ACC112 (cell line): ENCODE measurements at regions not wholly inside any gene's neighbourhood (a gene's known extent, or its start where the extent isn't known, plus 50 kb on each side); places are given as distances from the start of the nearest gene placed in this dataset.
"Not testable (repeated sequence)": the region's sequence is repeated elsewhere in the genome, so short reads cannot be mapped to it uniquely, and the experiment has no call there.

Experiments used
- H2AFZ ChIP-seq: fragments of 200-600 bp; sonication (generic); one replicate; pipeline ENCODE4 v1.6.0; 2017; ENCODE audit warnings: antibody characterized with exemption, low read length; ENCODE audit not compliant: unreplicated experiment
- H3K27ac ChIP-seq: fragments of 200-600 bp; sonication (generic); 2 replicates; pipeline ENCODE4 v1.5.1; 2014; ENCODE audit warnings: low read depth, mild to moderate bottlenecking, antibody characterized with exemption, low read length, moderate library complexity
- H3K27me3 ChIP-seq: fragments of 200-600 bp; sonication (generic); 2 replicates; pipeline ENCODE4 v1.6.1; 2014; ENCODE audit warnings: mild to moderate bottlenecking, antibody characterized with exemption, low read length, moderate library complexity, mixed read lengths; ENCODE audit not compliant: insufficient read depth
- H3K36me3 ChIP-seq: fragments of 200-600 bp; sonication (generic); 2 replicates; pipeline ENCODE4 v1.6.1; 2016; ENCODE audit warnings: mild to moderate bottlenecking, antibody characterized with exemption, low read length, moderate library complexity, mixed read lengths; ENCODE audit not compliant: insufficient read depth
- H3K4me1 ChIP-seq: fragments of 200-600 bp; sonication (generic); one replicate; pipeline ENCODE4 v1.6.1; 2016; ENCODE audit warnings: low read length, mixed read lengths; ENCODE audit not compliant: insufficient read depth, unreplicated experiment, control insufficient read depth
- H3K4me3 ChIP-seq: fragments of 200-600 bp; sonication (generic); 2 replicates; pipeline ENCODE4 v1.5.1; 2014; ENCODE audit warnings: mild to moderate bottlenecking, low read depth, low read length
- H3K79me2 ChIP-seq: fragments of 200-600 bp; sonication (generic); one replicate; pipeline ENCODE4 v1.6.0; 2016; ENCODE audit warnings: low read length; ENCODE audit not compliant: control insufficient read depth, unreplicated experiment, insufficient read depth

GRCh38 chr10:35963685-35964084 lies 321.6 kb upstream of the FZD8 start:
- no peaks in the 10 kb centered on the region for H3K27me3 ChIP-seq
- H3K4me3 ChIP-seq, result no peak overlapping the region
- no peak overlapping the region for H3K27ac ChIP-seq
- no peak overlapping the region for H2AFZ ChIP-seq
- H3K4me1 ChIP-seq, result peaks cover 3% of the 10 kb centered on the region
- H3K79me2 ChIP-seq, result no peaks in the 10 kb centered on the region
- H3K36me3 ChIP-seq, result no peaks in the 10 kb centered on the region

- H2AFZ ChIP-seq, result no peak overlapping the region
- H3K79me2 ChIP-seq, result no peaks in the 10 kb centered on the region
- H3K36me3 ChIP-seq, result no peaks in the 10 kb centered on the region
- peaks cover 3% of the 10 kb centered on the region for H3K4me1 ChIP-seq
- H3K27me3 ChIP-seq, result no peaks in the 10 kb centered on the region
- H3K27ac ChIP-seq, result no peak overlapping the region
- no peak overlapping the region for H3K4me3 ChIP-seq
Observed at GRCh38 chr10:35961501-35961900, 319.4 kb upstream of the FZD8 start.

GRCh38 chr10:35959252-35959651 lies 317.2 kb upstream of the FZD8 start:
- no peaks in the 10 kb centered on the region for H3K36me3 ChIP-seq
- H3K4me3 ChIP-seq, result no peak overlapping the region
- H3K27me3 ChIP-seq, result no peaks in the 10 kb centered on the region
- no peak overlapping the region for H2AFZ ChIP-seq
- no peak overlapping the region for H3K27ac ChIP-seq
- H3K4me1 ChIP-seq, result peaks cover 3% of the 10 kb centered on the region
- no peaks in the 10 kb centered on the region for H3K79me2 ChIP-seq

- not testable (repeated sequence) for H2AFZ ChIP-seq, H3K4me3 ChIP-seq, H3K36me3 ChIP-seq, H3K79me2 ChIP-seq, H3K27ac ChIP-seq, H3K27me3 ChIP-seq, H3K4me1 ChIP-seq
Observed at GRCh38 chr10:35958609-35959008, 316.5 kb upstream of the FZD8 start.

- Histone ChIP-seq H2AFZ (no peak overlapping the region), H3K79me2 (no peaks in the 10 kb centered on the region), H3K4me3 (no peak overlapping the region), H3K27me3 (no peaks in the 10 kb centered on the region; the same call in none of the 2 replicates), H3K4me1 (no peaks in the 10 kb centered on the region), H3K36me3 (no peaks in the 10 kb centered on the region), H3K27ac (no peak overlapping the region)
Observed at GRCh38 chr10:35950701-35951100, 308.6 kb upstream of the FZD8 start.

GRCh38 chr10:35950226-35950625 lies 308.1 kb upstream of the FZD8 start:
- Histone ChIP-seq H3K4me1 (no peaks in the 10 kb centered on the region), H3K79me2 (no peaks in the 10 kb centered on the region), H3K27ac (no peak overlapping the region), H3K27me3 (no peaks in the 10 kb centered on the region; the same call in none of the 2 replicates), H2AFZ (no peak overlapping the region), H3K36me3 (no peaks in the 10 kb centered on the region), H3K4me3 (no peak overlapping the region)

GRCh38 chr10:35949811-35950211 lies 307.7 kb upstream of the FZD8 start:
- H3K27ac ChIP-seq, result no peak overlapping the region
- H3K4me1 ChIP-seq, result no peaks in the 10 kb centered on the region
- H2AFZ ChIP-seq, result no peak overlapping the region
- no peaks in the 10 kb centered on the region for H3K79me2 ChIP-seq
- H3K4me3 ChIP-seq, result no peak overlapping the region
- no peaks in the 10 kb centered on the region; the same call in none of the 2 replicates for H3K27me3 ChIP-seq
- no peaks in the 10 kb centered on the region for H3K36me3 ChIP-seq

GRCh38 chr10:35946556-35946955 lies 304.5 kb upstream of the FZD8 start:
- Histone ChIP-seq H3K27ac (no peak overlapping the region), H3K27me3 (no peaks in the 10 kb centered on the region; the same call in 1 of the 2 replicates), H3K36me3 (no peaks in the 10 kb centered on the region), H3K4me3 (no peak overlapping the region), H2AFZ (no peak overlapping the region), H3K4me1 (no peaks in the 10 kb centered on the region), H3K79me2 (no peaks in the 10 kb centered on the region)

GRCh38 chr10:35942057-35942456 lies 300.0 kb upstream of the FZD8 start:
- Histone ChIP-seq H3K36me3 (no peaks in the 10 kb centered on the region), H2AFZ (no peak overlapping the region), H3K79me2 (no peaks in the 10 kb centered on the region)

GRCh38 chr10:35940141-35941041 lies 298.3 kb upstream of the FZD8 start:
- Histone ChIP-seq H3K4me3 (no peak overlapping the region), H2AFZ (no peak overlapping the region), H3K36me3 (no peaks in the 10 kb centered on the region), H3K27me3 (no peaks in the 10 kb centered on the region), H3K27ac (no peak overlapping the region), H3K79me2 (no peaks in the 10 kb centered on the region), H3K4me1 (no peaks in the 10 kb centered on the region)

More at GRCh38 chr10:35942057-35942456, 300.0 kb upstream of the FZD8 start:
- Histone ChIP-seq H3K27ac (no peak overlapping the region), H3K4me3 (no peak overlapping the region), H3K27me3 (no peaks in the 10 kb centered on the region; the same call in 1 of the 2 replicates), H3K4me1 (no peaks in the 10 kb centered on the region)

- no peak overlapping the region for H3K4me3 ChIP-seq
- no peaks in the 10 kb centered on the region for H3K36me3 ChIP-seq
- no peaks in the 10 kb centered on the region for H3K27me3 ChIP-seq
- H3K27ac ChIP-seq, result no peak overlapping the region
- H2AFZ ChIP-seq, result no peak overlapping the region
- no peaks in the 10 kb centered on the region for H3K79me2 ChIP-seq
- H3K4me1 ChIP-seq, result no peaks in the 10 kb centered on the region
Observed at GRCh38 chr10:35938160-35938559, 296.1 kb upstream of the FZD8 start.
